ENCODE measurements at regions not wholly inside any gene's neighbourhood (a gene's known extent, or its start where the extent isn't known, plus 50 kb on each side); places are given as distances from the start of the nearest gene placed in this dataset.

GRCh38 chr7:106193661-106194060 is 81.5 kb upstream of the SYPL1 start:
- H3K4me3 ChIP-seq (replicated peaks in 1 of 3; ENCODE audit: insufficient read depth in 1 of 3, low read depth in 2 of 3, low read length in 3 of 3): no peak overlapping the region
- H3K27me3 ChIP-seq (ENCODE audit: control insufficient read depth in 1 of 2, insufficient read depth in 2 of 2, low read length in 2 of 2): peaks cover 0 to 13% of the 10 kb centered on the region in 2 experiments; a peak in 4 of 5 replicates
- WGBS (ENCODE audit: low lambda C conversion rate): no CpG with 5 or more reads among the region's 1 CpG
- no peaks in the 10 kb centered on the region for H3K9me3 ChIP-seq (ENCODE audit: low read length)
- FAIRE-seq (no peak), ATAC-seq (no peak), DNase-seq (ENCODE audit: low spot score) (no peak)
- intact Hi-C loops (cut with micrococcal nuclease; ENCODE audit: unreplicated experiment) (no loop called here), in situ Hi-C loops (cut with HindIII; ENCODE audit: extremely low pct_ligation_motif_present, low pct_unique_long_range_greater_than_20kb) (no loop called here)
- no peak for TF ChIP-seq ZBTB37 (CRISPR knock-in tag; IDR thresholded peaks at IDR 0.05)
- no peak for TF ChIP-seq ZNF646 (CRISPR knock-in tag; IDR thresholded peaks at IDR 0.05)
- no peak for TF ChIP-seq PHB2 (IDR thresholded peaks at IDR 0.05; ENCODE audit: partially characterized antibody)
- no peak for TF ChIP-seq AFF4 (CRISPR knock-in tag; IDR thresholded peaks at IDR 0.05)
- TF ChIP-seq ZNF615 (CRISPR knock-in tag; IDR thresholded peaks at IDR 0.05; ENCODE audit: borderline replicate concordance): no peak
- TF ChIP-seq KLF11 (CRISPR knock-in tag; IDR thresholded peaks at IDR 0.05): no peak
- H2AFZ ChIP-seq (ENCODE audit: low read length): no peak overlapping the region
- H3K9ac ChIP-seq (ENCODE audit: insufficient read depth, low read depth, low read length): no peak overlapping the region
- no peaks in the 10 kb centered on the region for H4K20me1 ChIP-seq (ENCODE audit: insufficient read depth, low read length)
- no peak overlapping the region for H3K27ac ChIP-seq (ENCODE audit: extremely low read length, insufficient read depth, low read length)
- CTCF ChIA-PET (ENCODE audit: low intra/inter-chr PET ratio, low total read pairs): no interaction called here
- H3K79me2 ChIP-seq (ENCODE audit: insufficient read depth, low read length): no peaks in the 10 kb centered on the region
- no peak overlapping the region for H3K4me2 ChIP-seq (ENCODE audit: low read depth, low read length)
- POLR2A ChIA-PET: no interaction called here
- H3K36me3 ChIP-seq (replicated peaks in 1 of 2; ENCODE audit: control insufficient read depth in 1 of 2, insufficient read depth in 2 of 2, low read length in 2 of 2): no peaks in the 10 kb centered on the region
- no TSS peak for BruUV-seq (replicated peaks)
- peaks cover 13% of the 10 kb centered on the region; the same call in 1 of the 2 replicates for H3K4me1 ChIP-seq (ENCODE audit: insufficient read depth, low read length)

All from HepG2 (cell line).